Suprapubic skin (tissue), 4 donors: ENCODE measurements at regions not wholly inside any gene's neighbourhood (a gene's known extent, or its start where the extent isn't known, plus 50 kb on each side); places are given as distances from the start of the nearest gene placed in this dataset.
"Not testable (repeated sequence)": the region's sequence is repeated elsewhere in the genome, so short reads cannot be mapped to it uniquely, and the experiment has no call there.

Source experiments
- CTCF ChIP-seq, 2 donors: fragments of 200-600 bp in 1 of 2; fragments of 450-650 bp in 1 of 2; sonication (generic) in 1 of 2; IDR thresholded peaks; one replicate each; pipeline ENCODE4 v1.5.1; 2016 to 2019; ENCODE audit warnings: antibody characterized with exemption in 2 of 2, mild to moderate bottlenecking in 1 of 2, moderate library complexity in 1 of 2
- EP300 ChIP-seq: sonication (generic); formaldehyde crosslinking; IDR thresholded peaks from one replicate; pipeline ENCODE4 v1.6.1; 2017; ENCODE audit warnings: antibody characterized with exemption
- POLR2A ChIP-seq, 2 donors: fragments of 450-650 bp; IDR thresholded peaks; one replicate each; pipeline ENCODE4 v1.6.1; 2017; ENCODE audit warnings: antibody characterized with exemption in 2 of 2, mild to moderate bottlenecking in 2 of 2, moderate library complexity in 2 of 2
- POLR2AphosphoS5 ChIP-seq, 3 donors: sonication (generic); formaldehyde crosslinking; IDR thresholded peaks; one replicate each; pipeline ENCODE4 v1.6.1; 2017; ENCODE audit warnings: antibody characterized with exemption in 3 of 3

GRCh38 chr2:122571471-122571870 is 816.0 kb downstream of the TSN start:
- TF ChIP-seq CTCF (IDR thresholded peaks at IDR 0.05); POLR2AphosphoS5 (IDR thresholded peaks at IDR 0.05); POLR2A (IDR thresholded peaks at IDR 0.05); EP300: not testable (repeated sequence)
